ENCODE measurements at regions not wholly inside any gene's neighbourhood (a gene's known extent, or its start where the extent isn't known, plus 50 kb on each side); places are given as distances from the start of the nearest gene placed in this dataset.
A peak's percentile ranks its signal among the peaks of the same experiment; 100 is the strongest.
"Not testable (repeated sequence)": the region's sequence is repeated elsewhere in the genome, so short reads cannot be mapped to it uniquely, and the experiment has no call there.

GRCh38 chr1:143672983-143673382 is 298.8 kb downstream of the FAM72C start:
- in situ Hi-C loops (cut with HindIII; ENCODE audit: low pct_unique_long_range_greater_than_20kb, low sequenced_read_pairs), result no loop called here
- DNase-seq (ENCODE audit: low read depth, low spot score), result no peak

DNA sequence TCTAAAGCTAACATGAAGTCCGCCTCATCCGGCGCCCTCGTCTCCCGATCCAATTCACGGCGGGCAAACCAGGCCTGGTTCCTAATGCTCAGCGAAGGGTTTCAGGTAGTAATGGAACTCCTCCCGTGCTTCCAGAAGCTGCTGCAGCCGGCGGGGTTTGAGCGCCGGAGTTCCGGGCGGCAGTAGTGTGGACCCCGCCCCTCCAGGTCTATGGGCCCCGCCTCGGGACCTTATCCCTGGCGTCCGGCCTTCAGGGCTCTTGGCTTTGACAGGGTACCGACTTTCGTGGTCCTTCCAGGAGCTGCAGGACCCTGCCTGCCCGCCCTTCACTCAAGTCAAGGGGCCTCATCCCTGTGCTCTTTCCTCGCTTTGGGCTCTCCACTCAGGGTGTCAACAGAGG is 304.1 kb downstream of the FAM72C start:
- no peak for DNase-seq (ENCODE audit: low read depth, low spot score)
- in situ Hi-C loops (cut with HindIII; ENCODE audit: low pct_unique_long_range_greater_than_20kb, low sequenced_read_pairs), result no loop called here

DNA sequence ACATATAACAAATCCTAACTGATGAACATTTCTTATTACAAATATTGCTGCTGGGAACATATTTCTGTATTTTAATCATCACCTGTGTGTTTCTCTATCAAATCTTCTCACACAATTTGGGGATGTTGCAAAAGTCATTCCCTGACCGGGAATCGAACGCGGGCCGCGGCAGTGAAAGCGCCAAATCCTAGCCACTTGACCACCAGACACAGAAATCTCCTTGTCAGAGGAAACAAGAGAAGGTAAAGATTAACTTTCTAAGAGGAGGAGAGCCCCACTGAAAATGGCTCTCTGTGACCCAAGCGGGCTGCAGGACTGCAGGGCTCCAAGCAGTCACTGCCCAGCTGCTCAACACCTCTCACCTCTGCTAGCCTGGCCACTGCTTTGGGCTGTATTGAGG is 304.9 kb downstream of the FAM72C start:
- in situ Hi-C loops (cut with HindIII; ENCODE audit: low pct_unique_long_range_greater_than_20kb, low sequenced_read_pairs), result no loop called here
- no peak for DNase-seq (ENCODE audit: low read depth, low spot score)

- in situ Hi-C loops (cut with HindIII; ENCODE audit: low pct_unique_long_range_greater_than_20kb, low sequenced_read_pairs), result no loop called here
- DNase-seq (ENCODE audit: low read depth, low spot score), result no peak
Measured at GRCh38 chr1:143665606-143666005, 306.2 kb downstream of the FAM72C start.

DNA sequence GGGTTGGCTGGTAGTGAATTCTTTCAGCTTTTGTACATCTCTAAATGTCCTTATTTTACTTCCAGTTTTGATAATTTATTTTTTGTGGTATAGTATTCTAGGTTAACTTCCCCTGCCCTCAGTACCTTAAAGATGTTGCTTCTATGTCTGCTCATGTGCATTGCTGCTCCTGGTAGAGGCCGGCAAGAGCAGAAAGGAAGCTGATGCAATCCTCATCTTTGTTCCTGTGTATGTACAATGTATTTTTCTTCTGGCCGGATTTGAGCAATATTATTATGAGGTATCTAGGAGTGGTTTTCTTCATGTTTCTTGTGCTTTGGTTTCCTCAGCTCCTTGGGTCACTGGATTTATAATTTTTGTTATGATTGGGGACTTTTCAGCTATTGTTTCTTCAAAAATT is 308.7 kb downstream of the FAM72C start:
- DNase-seq (ENCODE audit: low read depth, low spot score); in situ Hi-C loops (cut with HindIII; ENCODE audit: low pct_unique_long_range_greater_than_20kb, low sequenced_read_pairs): not testable (repeated sequence)

GRCh38 chr1:143661418-143662101 is 310.2 kb downstream of the FAM72C start:
- in situ Hi-C loops (cut with HindIII; ENCODE audit: low pct_unique_long_range_greater_than_20kb, low sequenced_read_pairs), result no loop called here
- DNase-seq (ENCODE audit: low read depth, low spot score), result peak; percentile 21

- in situ Hi-C loops (cut with HindIII; ENCODE audit: low pct_unique_long_range_greater_than_20kb, low sequenced_read_pairs), result no loop called here
- DNase-seq (ENCODE audit: low read depth, low spot score), result peak; percentile 44
Measured at GRCh38 chr1:143660354-143660941, 311.3 kb downstream of the FAM72C start.

GRCh38 chr1:143653429-143653802 is 318.4 kb downstream of the FAM72C start:
- in situ Hi-C loops (cut with HindIII; ENCODE audit: low pct_unique_long_range_greater_than_20kb, low sequenced_read_pairs), result no loop called here
- DNase-seq (ENCODE audit: low read depth, low spot score), result no peak

GRCh38 chr1:143652744-143653428 is 318.9 kb downstream of the FAM72C start:
- in situ Hi-C loops (cut with HindIII; ENCODE audit: low pct_unique_long_range_greater_than_20kb, low sequenced_read_pairs), result no loop called here
- no peak for DNase-seq (ENCODE audit: low read depth, low spot score)

DNA sequence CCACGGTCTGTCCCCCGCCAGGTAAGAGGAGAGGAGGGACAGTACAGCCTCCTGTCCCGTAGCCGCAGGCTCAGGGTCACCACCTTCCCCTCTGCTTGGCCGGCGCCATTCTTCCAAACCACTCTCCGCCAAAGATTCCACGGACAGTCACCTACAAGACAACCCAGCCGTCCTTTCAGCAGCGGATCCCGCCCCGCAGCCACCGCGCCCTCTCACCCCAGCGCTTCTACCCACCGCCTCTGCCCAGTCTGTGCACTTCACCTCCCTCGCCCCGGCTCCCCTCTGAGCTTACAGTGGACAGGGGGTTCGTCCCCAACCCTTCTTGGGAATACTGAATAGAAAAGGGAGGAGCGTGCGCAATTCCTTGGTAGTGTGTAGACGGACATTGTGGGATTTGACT is 319.6 kb downstream of the FAM72C start:
- in situ Hi-C loops (cut with HindIII; ENCODE audit: low pct_unique_long_range_greater_than_20kb, low sequenced_read_pairs), result no loop called here
- DNase-seq (ENCODE audit: low read depth, low spot score), result no peak

DNA sequence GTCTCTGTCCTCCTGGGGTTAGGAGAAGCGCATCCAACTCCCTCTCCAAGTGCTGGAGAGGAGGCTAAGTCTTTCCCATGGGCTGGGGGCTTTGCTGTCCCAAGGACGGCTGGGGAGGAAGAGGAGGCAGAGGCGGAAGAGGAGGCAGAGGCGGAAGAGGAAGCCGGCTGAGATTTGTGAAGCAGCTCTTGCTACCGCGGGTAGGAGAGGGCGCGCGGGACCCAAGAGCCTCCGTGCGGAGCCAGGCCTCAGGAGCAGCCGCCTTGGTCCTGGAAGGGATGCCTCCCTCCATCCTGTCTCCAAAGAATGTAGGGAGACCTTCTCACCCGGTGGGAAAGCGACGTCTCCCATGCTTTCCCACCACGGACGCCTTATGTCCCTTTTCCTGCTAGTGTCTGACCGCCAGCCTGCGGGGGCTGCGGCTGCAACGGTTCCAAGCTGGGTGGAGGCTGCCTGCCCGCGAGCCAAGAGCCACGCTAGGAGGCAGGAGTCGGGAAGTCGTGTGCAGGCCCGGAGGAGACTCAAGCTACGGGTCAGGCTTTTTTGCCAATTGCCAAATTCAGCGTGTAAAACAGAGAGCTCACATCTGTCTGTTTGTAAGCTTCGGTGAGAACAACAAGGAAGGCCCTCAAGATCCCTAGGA is 320.3 kb downstream of the FAM72C start:
- DNase-seq (ENCODE audit: low read depth, low spot score), result no peak
- in situ Hi-C loops (cut with HindIII; ENCODE audit: low pct_unique_long_range_greater_than_20kb, low sequenced_read_pairs), result no loop called here

- in situ Hi-C loops (cut with HindIII; ENCODE audit: low pct_unique_long_range_greater_than_20kb, low sequenced_read_pairs); DNase-seq (ENCODE audit: low read depth, low spot score): not testable (repeated sequence)
Measured at GRCh38 chr1:143644035-143644434, 327.8 kb downstream of the FAM72C start.

- in situ Hi-C loops (cut with HindIII; ENCODE audit: low pct_unique_long_range_greater_than_20kb, low sequenced_read_pairs), result no loop called here
- no peak for DNase-seq (ENCODE audit: low read depth, low spot score)
Measured at GRCh38 chr1:143643148-143643885, 328.5 kb downstream of the FAM72C start.

DNA sequence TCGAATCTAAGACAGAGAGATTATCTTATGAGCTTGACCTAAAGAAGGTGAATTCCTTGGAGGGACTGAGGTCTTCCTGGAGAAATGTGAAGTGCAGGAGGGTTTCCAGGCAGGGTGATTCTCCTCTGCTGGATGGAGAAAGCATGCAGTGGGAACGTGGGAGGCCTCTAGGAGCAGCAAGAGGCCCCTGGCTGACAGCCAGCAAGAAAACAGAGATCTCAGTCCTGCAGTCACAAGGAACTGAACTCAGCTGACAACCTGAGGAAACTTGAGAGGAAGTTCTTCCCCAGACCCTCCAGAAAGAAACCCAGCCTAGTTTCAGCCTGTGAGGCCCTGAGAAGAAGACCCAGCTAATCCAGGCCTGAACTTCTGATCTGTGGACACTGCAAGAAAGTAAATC is 345.9 kb downstream of the FAM72C start:
- in situ Hi-C loops (cut with HindIII; ENCODE audit: low pct_unique_long_range_greater_than_20kb, low sequenced_read_pairs), result no loop called here
- peak; percentile 55 for DNase-seq (ENCODE audit: low read depth, low spot score)

- DNase-seq (ENCODE audit: low read depth, low spot score), result no peak
- in situ Hi-C loops (cut with HindIII; ENCODE audit: low pct_unique_long_range_greater_than_20kb, low sequenced_read_pairs), result no loop called here
Measured at GRCh38 chr1:143619851-143620250, 351.9 kb downstream of the FAM72C start.

DNA sequence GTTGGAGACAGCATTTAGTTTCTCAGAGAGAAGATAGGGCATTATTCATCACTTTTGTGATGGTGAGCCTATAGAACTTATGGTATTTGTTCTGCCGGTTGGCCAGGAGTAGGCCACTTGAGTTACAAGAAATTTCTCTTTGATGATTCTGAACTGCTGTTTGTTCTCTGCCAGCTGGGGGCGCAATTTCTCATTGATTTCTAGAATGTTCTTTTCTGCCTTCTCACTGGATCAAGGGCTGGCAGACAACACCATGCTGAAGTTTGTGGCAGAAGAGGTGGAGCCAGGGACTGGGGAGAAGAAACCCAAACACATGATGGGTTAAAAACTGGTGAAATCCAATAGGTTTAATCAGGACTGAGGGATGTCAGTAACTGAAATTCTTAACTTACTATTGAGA is 360.6 kb downstream of the FAM72C start:
- peak; percentile 63 for DNase-seq (ENCODE audit: low read depth, low spot score)
- in situ Hi-C loops (cut with HindIII; ENCODE audit: low pct_unique_long_range_greater_than_20kb, low sequenced_read_pairs), result no loop called here

GRCh38 chr1:143610196-143610595 is 361.6 kb downstream of the FAM72C start:
- no peak for DNase-seq (ENCODE audit: low read depth, low spot score)
- in situ Hi-C loops (cut with HindIII; ENCODE audit: low pct_unique_long_range_greater_than_20kb, low sequenced_read_pairs), result no loop called here

GRCh38 chr1:143604887-143605286 is 366.9 kb downstream of the FAM72C start:
- in situ Hi-C loops (cut with HindIII; ENCODE audit: low pct_unique_long_range_greater_than_20kb, low sequenced_read_pairs), result no loop called here
- no peak for DNase-seq (ENCODE audit: low read depth, low spot score)
